ENCODE measurements at regions not wholly inside any gene's neighbourhood (a gene's known extent, or its start where the extent isn't known, plus 50 kb on each side); places are given as distances from the start of the nearest gene placed in this dataset.
"Not testable (repeated sequence)": the region's sequence is repeated elsewhere in the genome, so short reads cannot be mapped to it uniquely, and the experiment has no call there.

- DNase-seq = no peak
Observed at GRCh38 chr2:83435989-83436388, 1023.1 kb downstream of the SUCLG1 start.

- DNase-seq = no peak
Observed at GRCh38 chr2:83420993-83421392, 1038.1 kb downstream of the SUCLG1 start.

GRCh38 chr2:83394134-83394904 is 1064.8 kb downstream of the SUCLG1 start:
- no peak for DNase-seq

GRCh38 chr2:83388804-83389203 is 1070.3 kb downstream of the SUCLG1 start:
- DNase-seq = no peak

GRCh38 chr2:83386549-83386948 is 1072.5 kb downstream of the SUCLG1 start:
- DNase-seq = no peak

- no peak for DNase-seq
Observed at GRCh38 chr2:83378921-83379320, 1080.2 kb downstream of the SUCLG1 start.

- DNase-seq = no peak
Observed at GRCh38 chr2:83376731-83377130, 1082.3 kb downstream of the SUCLG1 start.

- no peak for DNase-seq
Observed at GRCh38 chr2:83370419-83370762, 1088.7 kb downstream of the SUCLG1 start.

GRCh38 chr2:83369601-83370418 is 1089.3 kb downstream of the SUCLG1 start:
- DNase-seq = no peak

- DNase-seq = no peak
Observed at GRCh38 chr2:83368916-83369315, 1090.2 kb downstream of the SUCLG1 start.

- no peak for DNase-seq
Observed at GRCh38 chr2:83368461-83368860, 1090.6 kb downstream of the SUCLG1 start.

GRCh38 chr2:83365476-83365875 is 1093.6 kb downstream of the SUCLG1 start:
- no peak for DNase-seq

- DNase-seq = no peak
Observed at GRCh38 chr2:83364264-83364663, 1094.8 kb downstream of the SUCLG1 start.

- not testable (repeated sequence) for DNase-seq
Observed at GRCh38 chr2:83363138-83363537, 1095.9 kb downstream of the SUCLG1 start.

- DNase-seq = no peak
Observed at GRCh38 chr2:83359336-83359735, 1099.7 kb downstream of the SUCLG1 start.

GRCh38 chr2:83342860-83343329 is 1116.2 kb downstream of the SUCLG1 start:
- no peak for DNase-seq

GRCh38 chr2:83340424-83340823 is 1118.7 kb downstream of the SUCLG1 start:
- DNase-seq = no peak

- DNase-seq = not testable (repeated sequence)
Observed at GRCh38 chr2:83339942-83340341, 1119.1 kb downstream of the SUCLG1 start.

GRCh38 chr2:83331810-83332209 is 1127.3 kb downstream of the SUCLG1 start:
- DNase-seq = no peak

GRCh38 chr2:83323038-83323437 is 1136.0 kb downstream of the SUCLG1 start:
- DNase-seq = no peak

GRCh38 chr2:83320053-83320452 is 1139.0 kb downstream of the SUCLG1 start:
- DNase-seq = no peak

- no peak for DNase-seq
Observed at GRCh38 chr2:83305758-83306378, 1153.2 kb downstream of the SUCLG1 start.

Data from anterior cingulate cortex (tissue), 58 donors.